ENCODE measurements at regions not wholly inside any gene's neighbourhood (a gene's known extent, or its start where the extent isn't known, plus 50 kb on each side); places are given as distances from the start of the nearest gene placed in this dataset.

DNA sequence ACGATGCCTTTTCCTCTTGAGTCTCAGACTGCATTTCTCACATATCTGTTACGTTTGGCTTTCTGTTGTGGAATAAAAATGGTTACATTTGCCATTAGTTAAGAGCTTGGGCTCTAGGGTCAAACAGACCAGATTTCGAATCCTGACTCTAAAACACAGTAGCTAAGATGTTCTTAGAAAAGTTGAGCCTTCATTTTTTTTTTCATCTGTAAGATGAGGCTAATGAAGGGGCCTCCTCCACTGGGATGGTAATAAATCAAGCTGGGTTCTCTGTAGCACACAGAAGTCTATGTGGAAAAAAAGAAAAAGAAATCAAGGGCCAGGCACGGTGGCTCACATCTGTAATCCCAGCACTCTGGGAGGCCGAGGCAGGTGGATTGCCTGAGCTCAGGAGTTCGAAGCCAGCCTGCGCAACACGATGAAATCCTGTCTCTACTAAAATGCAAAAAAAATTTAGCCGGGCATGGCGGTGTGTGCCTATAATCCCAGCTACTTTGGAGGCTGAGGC, 49.9 kb upstream of the CAPRIN1 start:
- no peak overlapping the region for H3K4me3 ChIP-seq (ENCODE audit: severe bottlenecking)
- no peak for DNase-seq (ENCODE audit: low spot score)

DNA sequence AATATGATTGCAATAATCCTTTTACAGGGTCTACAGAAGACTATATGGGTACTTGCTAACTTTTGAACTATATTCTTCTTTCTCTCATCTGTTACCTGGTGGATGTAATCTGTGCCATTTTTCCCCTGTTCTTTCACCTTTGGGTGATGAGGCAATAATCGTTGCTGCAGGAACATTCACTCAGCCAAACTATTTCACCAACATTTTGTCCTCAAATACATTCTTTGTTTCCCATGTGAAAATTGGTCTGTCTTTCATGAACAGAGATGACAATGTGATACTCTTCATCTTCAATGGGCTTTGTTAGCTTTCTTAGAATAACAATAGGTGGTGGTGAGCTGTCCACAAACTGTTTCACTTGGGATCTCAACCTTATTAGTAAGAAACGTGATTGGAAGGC, 52.1 kb upstream of the CAPRIN1 start:
- Histone ChIP-seq H3K27ac (ENCODE audit: poor library complexity, severe bottlenecking) (no peak overlapping the region), H3K4me1 (ENCODE audit: insufficient read depth, poor library complexity, severe bottlenecking) (no peaks in the 10 kb centered on the region), H3K27me3 (ENCODE audit: insufficient read depth, poor library complexity, severe bottlenecking) (no peaks in the 10 kb centered on the region), H3K9me3 (ENCODE audit: severe bottlenecking) (no peaks in the 10 kb centered on the region), H3K36me3 (ENCODE audit: low read depth) (no peaks in the 10 kb centered on the region), H3K4me3 (ENCODE audit: severe bottlenecking) (no peak overlapping the region)
- ATAC-seq (ENCODE audit: low read depth) (no peak), DNase-seq (ENCODE audit: low spot score) (no peak)
- TF ChIP-seq, protein P1, sequence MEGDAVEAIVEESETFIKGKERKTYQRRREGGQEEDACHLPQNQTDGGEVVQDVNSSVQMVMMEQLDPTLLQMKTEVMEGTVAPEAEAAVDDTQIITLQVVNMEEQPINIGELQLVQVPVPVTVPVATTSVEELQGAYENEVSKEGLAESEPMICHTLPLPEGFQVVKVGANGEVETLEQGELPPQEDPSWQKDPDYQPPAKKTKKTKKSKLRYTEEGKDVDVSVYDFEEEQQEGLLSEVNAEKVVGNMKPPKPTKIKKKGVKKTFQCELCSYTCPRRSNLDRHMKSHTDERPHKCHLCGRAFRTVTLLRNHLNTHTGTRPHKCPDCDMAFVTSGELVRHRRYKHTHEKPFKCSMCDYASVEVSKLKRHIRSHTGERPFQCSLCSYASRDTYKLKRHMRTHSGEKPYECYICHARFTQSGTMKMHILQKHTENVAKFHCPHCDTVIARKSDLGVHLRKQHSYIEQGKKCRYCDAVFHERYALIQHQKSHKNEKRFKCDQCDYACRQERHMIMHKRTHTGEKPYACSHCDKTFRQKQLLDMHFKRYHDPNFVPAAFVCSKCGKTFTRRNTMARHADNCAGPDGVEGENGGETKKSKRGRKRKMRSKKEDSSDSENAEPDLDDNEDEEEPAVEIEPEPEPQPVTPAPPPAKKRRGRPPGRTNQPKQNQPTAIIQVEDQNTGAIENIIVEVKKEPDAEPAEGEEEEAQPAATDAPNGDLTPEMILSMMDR (IDR thresholded peaks at IDR 0.05; ENCODE audit: poor library complexity, severe bottlenecking) = no peak

More for the DNA sequence above, 49.9 kb upstream of the CAPRIN1 start:
- TF ChIP-seq, protein P1 (IDR thresholded peaks at IDR 0.05; ENCODE audit: poor library complexity, severe bottlenecking) = no peak
- no peaks in the 10 kb centered on the region for H3K4me1 ChIP-seq (ENCODE audit: insufficient read depth, poor library complexity, severe bottlenecking)
- no peaks in the 10 kb centered on the region for H3K36me3 ChIP-seq (ENCODE audit: low read depth)
- no peaks in the 10 kb centered on the region for H3K27me3 ChIP-seq (ENCODE audit: insufficient read depth, poor library complexity, severe bottlenecking)
- no peaks in the 10 kb centered on the region for H3K9me3 ChIP-seq (ENCODE audit: severe bottlenecking)
- no peak overlapping the region for H3K27ac ChIP-seq (ENCODE audit: poor library complexity, severe bottlenecking)
- no peak for ATAC-seq (ENCODE audit: low read depth)

DNA sequence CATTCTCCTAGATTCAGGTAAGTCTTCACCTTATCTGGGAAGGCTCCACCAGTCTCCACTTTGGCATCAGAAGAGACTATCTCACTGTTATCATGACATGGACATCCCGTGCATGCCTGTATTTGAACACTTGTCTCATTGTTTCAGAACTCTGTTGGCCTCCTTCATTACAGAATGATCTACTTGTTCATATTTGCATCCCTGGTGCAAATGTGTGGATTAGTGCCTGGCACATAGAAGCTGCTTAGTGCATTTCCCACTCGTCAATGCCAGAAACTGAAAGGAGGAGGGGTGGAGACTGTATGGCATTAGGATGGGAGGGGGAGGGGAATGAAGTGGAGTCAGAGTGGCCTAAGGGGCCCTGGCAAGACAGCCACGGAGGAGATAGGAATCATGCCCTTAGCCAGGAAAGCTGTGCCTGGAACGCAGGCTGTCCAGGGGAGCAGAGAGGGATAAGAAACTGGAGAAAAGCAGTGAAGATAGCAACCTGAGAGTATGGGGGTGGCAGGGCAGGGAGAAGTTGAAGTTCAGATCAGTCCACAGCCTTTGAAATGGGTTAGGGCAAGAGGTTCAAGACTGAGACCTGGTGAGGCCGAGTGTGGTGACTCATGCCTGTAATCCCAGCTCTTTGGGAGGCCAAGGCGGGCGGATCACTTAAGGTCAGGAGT, 53.8 kb upstream of the CAPRIN1 start:
- DNase-seq (ENCODE audit: low spot score) = no peak
- no peak overlapping the region for H3K4me3 ChIP-seq (ENCODE audit: severe bottlenecking)
- H3K4me1 ChIP-seq (ENCODE audit: insufficient read depth, poor library complexity, severe bottlenecking) = no peaks in the 10 kb centered on the region
- no peak overlapping the region for H3K27ac ChIP-seq (ENCODE audit: poor library complexity, severe bottlenecking)
- H3K36me3 ChIP-seq (ENCODE audit: low read depth) = no peaks in the 10 kb centered on the region
- no peaks in the 10 kb centered on the region for H3K27me3 ChIP-seq (ENCODE audit: insufficient read depth, poor library complexity, severe bottlenecking)
- no peaks in the 10 kb centered on the region for H3K9me3 ChIP-seq (ENCODE audit: severe bottlenecking)
- peak; percentile 43 for ATAC-seq (ENCODE audit: low read depth)
- TF ChIP-seq, protein P1 (IDR thresholded peaks at IDR 0.05; ENCODE audit: poor library complexity, severe bottlenecking) = no peak

DNA sequence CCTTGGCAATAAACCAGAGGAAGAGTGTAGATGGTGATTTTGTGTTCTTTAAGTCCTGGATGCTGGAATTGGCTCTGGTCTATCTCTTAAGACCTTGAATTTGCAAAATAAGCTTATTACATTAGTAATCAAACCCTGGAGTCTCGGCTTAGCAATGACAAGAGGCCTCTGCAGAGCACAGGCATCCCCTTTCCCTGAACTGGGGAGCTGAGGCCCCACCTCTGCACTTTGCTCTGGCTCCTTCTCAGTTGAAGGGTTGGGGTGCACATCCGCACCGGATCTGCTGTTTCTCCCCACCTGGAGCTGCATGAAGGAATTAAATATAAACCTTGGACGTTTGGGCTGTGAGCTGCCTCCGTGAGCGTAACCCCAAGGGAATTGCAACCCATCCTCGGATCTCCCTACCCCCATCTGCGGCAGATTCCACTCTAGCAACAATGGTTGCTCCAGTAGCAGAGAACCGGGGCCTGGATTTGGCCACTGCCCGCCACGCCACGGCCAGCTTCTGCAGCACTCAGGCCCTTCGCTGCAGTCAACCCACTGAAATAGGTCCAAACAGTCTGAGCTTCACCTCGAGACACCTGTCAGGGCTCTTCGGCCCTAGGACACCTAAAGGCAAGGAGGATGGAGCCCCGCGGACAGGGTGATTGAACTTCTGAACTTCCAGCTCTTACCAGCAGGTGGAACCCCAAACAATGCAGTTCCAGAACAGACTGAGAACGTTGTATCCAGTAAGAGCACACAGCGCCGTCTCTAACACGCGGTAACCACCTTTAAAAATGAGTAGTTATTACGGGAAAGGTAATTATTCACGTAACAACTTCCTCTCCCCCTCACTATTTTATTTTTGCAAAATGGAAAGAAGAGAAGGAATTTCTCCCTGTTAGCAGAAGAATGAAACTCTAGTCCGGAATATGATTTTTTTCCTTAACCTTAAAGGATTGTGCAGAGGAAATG, 54.8 kb upstream of the CAPRIN1 start:
- DNase-seq (ENCODE audit: low spot score) (peak; percentile 61), ATAC-seq (ENCODE audit: low read depth) (peak; percentile 98)
- TF ChIP-seq, protein P1 (IDR thresholded peaks at IDR 0.05; ENCODE audit: poor library complexity, severe bottlenecking) = peak; percentile 89
- no peaks in the 10 kb centered on the region for H3K36me3 ChIP-seq (ENCODE audit: low read depth)
- H3K4me3 ChIP-seq (ENCODE audit: severe bottlenecking) = no peak overlapping the region
- H3K9me3 ChIP-seq (ENCODE audit: severe bottlenecking) = no peaks in the 10 kb centered on the region
- no peak overlapping the region for H3K27ac ChIP-seq (ENCODE audit: poor library complexity, severe bottlenecking)
- H3K27me3 ChIP-seq (ENCODE audit: insufficient read depth, poor library complexity, severe bottlenecking) = no peaks in the 10 kb centered on the region
- H3K4me1 ChIP-seq (ENCODE audit: insufficient read depth, poor library complexity, severe bottlenecking) = no peaks in the 10 kb centered on the region
